C4-2B (cell line): ENCODE measurements at regions not wholly inside any gene's neighbourhood (a gene's known extent, or its start where the extent isn't known, plus 50 kb on each side); places are given as distances from the start of the nearest gene placed in this dataset.

Source experiments
- ZFX ChIP-seq: fragments of 450-650 bp; IDR thresholded peaks from 2 replicates; pipeline ENCODE4 v1.6.1; 2017
- TF ChIP-seq, protein P1 (sequence below): fragments of 450-650 bp; conservative IDR thresholded peaks from 2 replicates; pipeline ENCODE4 v1.5.1; 2017; ENCODE audit warnings: mild to moderate bottlenecking

- TF ChIP-seq, protein P1, sequence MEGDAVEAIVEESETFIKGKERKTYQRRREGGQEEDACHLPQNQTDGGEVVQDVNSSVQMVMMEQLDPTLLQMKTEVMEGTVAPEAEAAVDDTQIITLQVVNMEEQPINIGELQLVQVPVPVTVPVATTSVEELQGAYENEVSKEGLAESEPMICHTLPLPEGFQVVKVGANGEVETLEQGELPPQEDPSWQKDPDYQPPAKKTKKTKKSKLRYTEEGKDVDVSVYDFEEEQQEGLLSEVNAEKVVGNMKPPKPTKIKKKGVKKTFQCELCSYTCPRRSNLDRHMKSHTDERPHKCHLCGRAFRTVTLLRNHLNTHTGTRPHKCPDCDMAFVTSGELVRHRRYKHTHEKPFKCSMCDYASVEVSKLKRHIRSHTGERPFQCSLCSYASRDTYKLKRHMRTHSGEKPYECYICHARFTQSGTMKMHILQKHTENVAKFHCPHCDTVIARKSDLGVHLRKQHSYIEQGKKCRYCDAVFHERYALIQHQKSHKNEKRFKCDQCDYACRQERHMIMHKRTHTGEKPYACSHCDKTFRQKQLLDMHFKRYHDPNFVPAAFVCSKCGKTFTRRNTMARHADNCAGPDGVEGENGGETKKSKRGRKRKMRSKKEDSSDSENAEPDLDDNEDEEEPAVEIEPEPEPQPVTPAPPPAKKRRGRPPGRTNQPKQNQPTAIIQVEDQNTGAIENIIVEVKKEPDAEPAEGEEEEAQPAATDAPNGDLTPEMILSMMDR = no peak
- TF ChIP-seq ZFX = no peak
Observed at GRCh38 chr2:103103678-103104077, 341.8 kb downstream of the TMEM182 start.
